GM21390 (cell line): ENCODE measurements at regions not wholly inside any gene's neighbourhood (a gene's known extent, or its start where the extent isn't known, plus 50 kb on each side); places are given as distances from the start of the nearest gene placed in this dataset.

Source experiments
- ATAC-seq: cut with Tn5 transposase; IDR thresholded peaks from one replicate; pipeline ENCODE4 v1.9.1; 2021; ENCODE audit not compliant: unreplicated experiment

DNA sequence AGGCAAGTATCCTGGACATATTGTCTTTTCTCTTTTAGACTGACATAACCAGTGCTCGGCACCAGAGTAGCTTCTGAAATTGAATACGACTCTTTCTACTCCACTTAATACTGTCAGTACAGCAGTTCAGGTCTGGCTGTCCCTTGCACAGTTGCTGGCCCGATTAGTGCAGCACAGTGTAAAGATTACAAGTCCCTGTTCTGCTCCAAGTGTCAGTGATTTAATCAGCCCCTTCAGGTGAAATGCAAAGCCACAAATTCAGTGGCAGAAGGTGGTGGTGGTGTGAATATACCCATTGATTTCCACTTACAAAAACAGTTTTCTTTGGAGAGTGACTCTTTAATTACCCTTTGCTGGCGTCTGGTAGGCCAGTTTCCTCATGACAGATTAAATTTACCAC is 545.4 kb downstream of the ADGRL2 start:
- no peak for ATAC-seq

DNA sequence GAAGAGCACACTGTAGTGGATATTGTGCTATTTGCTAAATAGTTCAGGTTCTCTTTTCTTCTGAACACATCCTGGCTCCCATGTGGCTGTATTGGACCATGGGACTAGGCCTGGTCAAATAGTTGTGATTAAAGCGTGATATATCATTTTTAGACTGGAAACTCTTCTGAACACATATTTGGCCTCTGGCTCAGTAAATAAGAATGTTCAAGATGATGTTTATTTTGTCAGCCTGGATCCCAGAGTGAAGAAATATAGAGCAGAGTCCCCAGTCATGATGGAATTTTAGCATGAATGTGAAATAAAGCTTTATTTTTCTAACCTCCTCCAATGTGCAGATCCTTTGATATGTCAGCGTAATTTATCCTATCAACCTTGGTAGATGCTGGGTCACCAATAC is 542.6 kb downstream of the ADGRL2 start:
- no peak for ATAC-seq

DNA sequence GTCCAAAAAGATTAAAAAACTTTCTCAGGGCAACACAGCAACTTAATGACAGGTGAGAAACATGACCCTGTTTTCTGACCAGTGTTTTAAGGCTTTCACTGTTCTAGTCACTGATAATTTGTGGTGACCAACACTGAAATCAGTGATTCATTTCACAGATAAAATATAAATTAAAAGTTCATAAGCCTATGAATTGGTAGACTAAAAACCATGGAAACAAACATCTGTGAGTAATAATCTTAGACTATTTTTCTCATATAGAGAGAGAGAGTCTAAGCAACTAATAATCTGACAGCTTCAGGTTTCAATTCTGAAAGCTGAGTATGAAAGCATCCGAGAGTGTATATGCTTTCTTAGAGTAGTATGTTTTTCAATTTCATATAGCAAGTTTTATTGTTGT is 536.9 kb downstream of the ADGRL2 start:
- peak; percentile 80 for ATAC-seq

DNA sequence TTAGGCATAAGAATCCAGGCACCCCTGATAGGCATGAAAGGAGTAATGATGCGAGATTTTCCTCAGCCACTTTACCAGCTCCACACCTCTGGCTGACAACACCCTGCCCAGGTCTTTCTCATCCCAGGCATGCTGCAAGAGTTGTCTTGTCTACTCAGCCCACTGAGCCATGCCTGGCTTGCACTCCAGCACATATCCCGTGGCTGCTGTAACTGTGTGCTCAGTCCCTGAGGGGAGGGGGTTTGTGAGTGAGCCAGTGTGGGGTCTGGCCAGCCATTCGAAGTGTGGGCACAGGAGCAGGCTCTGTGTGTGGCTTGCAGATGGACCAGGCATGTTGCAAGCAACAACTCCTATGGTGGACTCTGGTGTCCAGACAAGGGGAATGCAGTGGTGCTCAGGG is 529.6 kb downstream of the ADGRL2 start:
- ATAC-seq, result no peak

DNA sequence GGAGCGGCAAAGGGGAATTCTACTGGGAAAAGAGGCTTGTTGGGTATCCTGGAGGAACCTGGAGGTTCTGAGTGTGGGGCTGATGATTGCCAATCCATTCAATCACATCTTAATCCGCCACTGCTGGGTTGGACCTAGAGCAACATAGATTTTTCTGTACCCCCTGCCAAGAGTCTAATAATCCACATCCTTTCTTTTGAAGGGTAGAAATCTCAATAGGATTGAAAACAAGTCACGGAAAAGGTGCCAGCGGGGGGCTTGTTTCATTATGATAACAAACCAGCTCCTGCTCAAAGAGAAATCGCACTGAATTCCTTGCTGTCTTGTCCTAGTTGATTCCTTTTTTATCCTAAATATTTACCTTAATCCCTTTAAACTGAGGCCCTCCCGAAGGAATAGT is 528.5 kb downstream of the ADGRL2 start:
- ATAC-seq, result no peak

DNA sequence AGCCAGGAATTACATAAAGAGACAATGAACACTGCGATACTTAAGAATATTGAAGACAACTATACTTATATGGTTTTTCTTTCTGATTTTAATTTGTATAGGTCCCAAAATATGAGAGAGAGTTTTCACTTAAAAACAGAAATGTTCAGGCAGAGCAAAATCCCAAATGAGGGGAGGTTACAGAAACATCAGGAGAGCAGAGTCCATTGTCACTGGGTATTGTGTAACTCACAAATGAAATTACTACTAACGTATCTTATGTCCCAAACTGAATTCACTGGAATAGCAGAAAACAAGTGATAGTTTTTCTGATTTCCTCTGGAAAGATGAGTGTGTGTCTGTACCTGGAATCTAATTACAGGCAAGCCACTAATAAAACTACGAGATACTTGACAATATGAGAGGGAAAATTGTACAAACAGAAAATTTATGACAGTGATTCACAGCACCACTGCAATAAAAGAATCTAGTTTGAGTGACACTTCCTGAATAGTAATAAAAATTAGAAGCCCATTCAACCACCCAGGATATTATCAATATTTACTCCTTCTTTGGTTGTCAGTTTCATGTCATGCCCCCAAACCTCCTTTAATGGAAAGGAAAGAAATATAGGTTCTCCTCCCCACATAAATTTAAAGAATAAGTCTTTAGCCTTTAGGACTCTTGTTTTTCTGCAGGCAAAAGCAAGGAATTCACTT is 522.6 kb downstream of the ADGRL2 start:
- no peak for ATAC-seq

DNA sequence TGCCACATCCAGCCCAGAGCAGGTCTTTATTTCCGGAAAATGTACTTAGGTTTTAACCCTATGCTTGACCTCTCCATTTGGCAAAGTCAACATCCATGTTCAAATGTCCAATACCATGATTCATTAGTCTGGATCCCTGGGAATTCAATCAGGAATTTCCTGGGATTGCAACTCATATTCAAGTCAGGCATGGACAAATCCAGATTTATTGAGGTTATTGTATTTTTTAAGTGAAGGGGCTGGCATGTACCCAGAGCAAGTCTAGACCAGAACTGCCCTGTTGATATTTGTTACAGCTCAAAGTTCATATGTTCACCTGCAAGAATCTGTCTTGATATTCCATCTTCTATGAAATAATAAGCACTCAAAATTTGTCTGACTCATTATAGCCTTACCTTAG is 521.1 kb downstream of the ADGRL2 start:
- no peak for ATAC-seq

DNA sequence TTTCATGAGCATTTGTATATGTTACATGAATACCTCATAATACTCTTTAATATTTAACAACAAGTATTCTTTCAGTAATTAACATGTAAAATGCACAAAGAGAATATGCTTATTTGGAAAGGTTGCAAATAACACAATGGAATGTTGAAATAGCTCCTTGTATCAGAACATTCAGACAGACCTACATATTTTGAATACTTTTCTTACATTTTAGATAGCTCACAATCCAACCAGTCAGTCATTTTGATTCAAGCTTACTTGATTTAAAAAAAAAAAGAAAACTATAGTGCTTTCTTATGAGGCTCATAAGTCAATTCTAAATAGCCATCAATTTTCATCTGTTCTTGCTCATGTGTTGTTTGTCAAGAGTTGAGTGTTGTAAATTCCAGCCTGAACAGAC is 518.8 kb downstream of the ADGRL2 start:
- no peak for ATAC-seq

DNA sequence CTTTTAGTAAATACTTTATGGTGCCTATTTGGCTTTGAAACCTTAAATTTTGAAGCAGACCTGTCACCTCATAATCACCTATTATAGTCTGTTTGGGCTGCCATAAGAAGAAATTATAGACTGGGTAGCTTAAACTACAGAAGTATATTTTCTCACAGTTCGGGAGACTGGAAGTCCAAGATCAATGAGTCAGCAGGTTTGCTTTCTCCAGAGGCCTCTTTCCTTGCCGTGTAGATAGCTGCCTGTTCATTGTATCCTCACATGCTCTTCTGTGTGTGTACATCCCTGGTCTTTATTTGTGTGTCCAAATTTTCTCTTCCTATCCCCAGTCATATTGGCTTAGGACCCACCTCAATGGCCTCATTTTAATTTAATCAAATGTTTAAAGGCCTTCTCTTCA is 518.2 kb downstream of the ADGRL2 start:
- ATAC-seq, result no peak

DNA sequence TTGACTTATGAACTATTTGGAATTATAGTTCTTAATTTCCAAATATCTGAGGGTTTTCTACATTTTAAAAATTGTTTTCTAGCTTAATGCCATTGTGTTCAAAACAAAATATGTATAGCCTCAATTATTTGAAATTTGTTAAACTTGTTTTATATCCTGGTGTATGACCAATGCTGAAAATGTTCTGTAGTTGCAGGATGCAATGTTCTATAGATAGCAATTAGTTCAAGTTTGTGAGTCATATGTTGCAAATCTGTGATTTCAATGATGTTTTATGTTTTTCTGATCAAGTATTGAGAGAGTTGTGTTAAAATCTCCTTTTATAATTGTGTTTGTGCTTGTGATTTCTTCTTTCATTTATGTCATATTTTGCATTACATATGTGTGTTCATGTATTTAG is 517.5 kb downstream of the ADGRL2 start:
- ATAC-seq, result no peak

DNA sequence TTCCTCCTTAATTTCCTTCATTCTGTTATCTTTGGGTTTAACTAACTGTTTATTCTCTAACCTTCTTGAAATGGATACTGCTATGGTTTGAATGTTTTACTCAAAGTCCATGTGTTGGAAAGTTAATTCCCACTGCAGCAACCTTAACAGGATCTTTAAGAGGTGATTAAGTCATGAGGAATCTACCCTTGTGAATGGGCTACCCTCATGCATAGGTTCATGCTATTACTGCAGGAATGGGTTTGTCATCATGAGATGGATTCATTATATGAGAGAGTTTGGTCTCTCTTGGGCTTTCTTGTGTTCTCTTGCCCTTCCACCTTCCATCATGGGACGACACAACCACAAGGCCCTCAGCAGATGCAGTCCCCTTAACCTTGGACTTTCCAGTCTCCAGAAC is 516.9 kb downstream of the ADGRL2 start:
- no peak for ATAC-seq

DNA sequence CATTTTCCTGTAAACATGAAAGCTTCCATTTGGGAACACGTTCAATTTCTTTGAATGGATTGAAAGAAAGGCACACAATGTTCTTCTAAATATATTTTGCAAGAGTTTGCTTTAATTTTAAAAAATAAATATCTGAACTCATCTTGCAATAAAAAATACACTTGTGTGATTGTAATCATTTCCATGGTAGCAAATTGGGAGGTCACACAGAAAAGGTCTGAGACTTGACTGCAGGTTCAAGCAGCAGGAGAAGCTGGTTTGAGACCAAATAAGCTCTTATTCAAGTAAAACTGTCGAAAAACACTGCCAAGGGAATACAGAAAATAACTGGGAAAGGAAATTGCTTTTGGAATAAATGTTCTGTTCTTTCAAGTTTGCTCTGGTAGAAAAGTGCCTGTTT is 498.9 kb downstream of the ADGRL2 start:
- no peak for ATAC-seq

DNA sequence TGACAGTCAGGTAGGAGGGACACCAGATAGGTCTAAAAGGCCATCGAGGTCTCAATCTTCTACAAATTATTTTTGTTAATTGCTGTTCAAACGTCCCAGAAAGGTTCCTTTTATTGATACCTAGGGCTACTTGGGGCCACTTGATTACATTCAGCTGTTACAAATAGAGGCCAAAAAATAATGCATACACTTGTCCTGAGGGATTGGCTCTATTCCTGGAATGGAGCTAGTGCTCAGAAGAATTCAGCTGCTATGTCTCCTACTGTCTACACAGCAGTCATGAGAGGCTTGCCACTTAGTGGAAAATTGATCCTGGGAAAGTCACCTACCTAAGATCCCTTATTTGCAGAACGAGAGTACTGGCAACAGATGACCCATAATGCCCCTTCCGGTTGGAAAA is 498.3 kb downstream of the ADGRL2 start:
- no peak for ATAC-seq

DNA sequence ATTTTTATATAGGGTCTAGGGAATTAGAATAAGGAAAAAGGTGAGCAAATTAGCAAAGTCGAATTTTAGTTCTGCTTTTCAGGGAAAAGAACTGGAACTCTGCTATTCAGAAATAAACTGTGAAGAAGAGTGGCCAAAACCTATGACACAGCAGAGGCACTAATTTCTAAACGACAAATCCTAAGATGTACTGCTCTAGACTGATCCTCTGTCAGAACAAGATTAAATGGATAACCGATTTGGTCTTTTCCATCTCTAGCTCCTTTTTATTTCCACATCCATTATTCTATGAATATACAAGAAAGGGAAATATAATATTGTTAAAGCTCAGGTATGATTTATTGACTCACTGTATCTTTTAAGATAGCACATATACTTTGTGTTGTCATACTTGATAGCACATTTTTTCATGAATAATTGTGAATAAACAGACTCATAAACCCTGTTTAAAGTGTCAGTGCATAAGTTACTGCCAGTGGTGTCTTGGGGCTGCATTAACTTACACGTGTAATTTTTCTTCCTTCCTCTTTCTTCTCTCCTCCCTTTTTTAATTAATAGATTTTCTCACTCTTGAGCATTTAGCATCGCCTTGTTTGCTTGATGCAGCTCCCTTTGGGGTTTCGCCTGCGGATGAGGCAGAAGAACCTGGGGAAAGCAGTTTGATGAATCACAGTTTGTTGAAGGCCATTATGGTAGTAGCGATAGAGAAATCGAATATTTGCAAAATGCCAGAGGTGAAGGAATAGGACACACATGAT is 496.6 kb downstream of the ADGRL2 start:
- ATAC-seq, result no peak

DNA sequence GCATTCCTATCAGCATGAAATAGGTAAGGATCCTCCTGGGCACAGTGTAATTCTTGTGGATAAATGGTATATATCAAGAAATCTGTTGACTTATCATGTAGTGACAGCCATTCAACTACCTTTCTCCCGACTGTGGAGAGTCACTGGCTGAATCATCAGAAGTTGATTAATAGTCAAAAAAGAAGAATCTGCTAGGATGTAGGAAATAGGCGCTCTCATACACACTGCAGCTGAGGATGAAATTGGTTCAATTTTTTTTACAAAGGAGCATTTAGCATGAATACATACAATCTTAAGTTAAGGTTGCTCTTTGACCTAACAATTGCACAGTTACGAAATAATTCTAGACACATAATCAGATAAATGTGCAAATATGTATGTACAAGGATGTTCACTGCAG is 486.8 kb downstream of the ADGRL2 start:
- ATAC-seq, result no peak

DNA sequence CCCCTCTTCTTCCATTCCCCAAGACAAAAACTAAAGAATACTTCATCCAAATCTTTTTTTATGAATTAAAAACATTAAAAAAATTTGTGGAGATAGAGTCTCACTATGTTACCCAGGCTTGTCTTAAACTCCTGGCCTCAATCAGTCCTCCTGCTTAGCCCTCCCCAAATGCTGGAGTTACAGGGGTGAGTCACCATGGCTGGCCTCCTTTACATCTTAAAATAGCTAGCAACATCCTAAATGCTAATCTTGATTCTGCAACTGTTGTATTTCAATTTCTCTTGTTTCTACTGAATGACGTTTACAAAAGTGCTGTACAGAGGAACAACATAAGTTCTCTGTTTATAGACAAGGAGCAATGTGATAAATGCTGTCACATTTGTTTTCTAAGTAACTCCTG is 483.5 kb downstream of the ADGRL2 start:
- ATAC-seq, result no peak

DNA sequence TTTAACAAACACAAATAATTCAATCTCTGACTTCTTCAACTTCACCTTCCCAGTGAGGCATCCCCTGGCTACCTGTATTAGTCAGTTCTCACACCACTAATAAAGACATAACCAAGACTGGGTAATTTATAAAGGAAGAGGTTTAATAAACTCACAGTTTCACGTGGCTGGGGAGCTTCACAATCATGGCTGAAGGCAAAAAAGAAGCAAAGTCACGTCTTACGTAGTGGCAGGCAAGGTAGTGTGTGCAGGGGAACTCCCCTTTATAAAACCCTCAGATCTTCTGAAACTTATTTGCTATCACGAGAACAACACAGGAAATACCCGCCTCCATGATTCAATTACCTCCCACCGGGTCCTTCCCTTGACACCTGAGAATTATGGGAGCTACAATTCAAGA is 478.5 kb downstream of the ADGRL2 start:
- no peak for ATAC-seq

DNA sequence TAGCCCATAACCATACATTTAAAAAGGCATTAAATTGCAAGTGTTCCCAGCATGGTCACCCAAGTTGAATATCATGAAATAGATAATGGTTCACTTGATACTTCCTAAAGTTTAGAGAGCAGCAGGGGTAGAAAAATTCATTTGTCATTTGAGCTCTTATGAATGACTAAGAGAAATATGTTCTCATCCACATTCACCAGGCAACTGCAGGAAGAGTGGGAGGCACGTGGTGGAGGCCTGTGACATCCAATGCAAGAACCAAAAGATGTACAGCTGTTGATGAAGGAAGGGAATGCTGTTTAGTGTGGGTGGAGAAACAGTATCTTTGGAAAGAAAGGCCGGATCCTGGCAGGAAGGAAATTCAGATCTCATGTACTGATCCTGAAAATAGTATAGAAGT is 473.1 kb downstream of the ADGRL2 start:
- no peak for ATAC-seq

DNA sequence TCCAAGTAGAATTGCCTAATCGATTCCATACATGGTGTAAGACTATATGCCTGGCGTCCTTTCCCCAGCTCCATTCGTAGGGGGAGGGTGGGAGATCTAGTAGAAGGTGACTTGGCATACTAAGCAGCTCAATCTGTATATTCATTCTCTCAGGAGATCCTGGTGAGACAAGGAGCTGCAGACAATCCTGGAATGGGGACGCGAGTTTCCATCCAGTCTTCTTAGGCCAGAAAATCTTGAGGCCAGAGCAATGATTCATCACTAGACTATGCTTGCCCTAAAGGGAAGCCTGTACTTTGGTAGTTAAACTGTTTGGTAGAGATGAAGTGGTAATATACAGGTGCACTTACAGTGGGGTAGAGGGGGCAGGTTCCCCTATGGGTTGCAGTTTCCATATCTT is 468.7 kb downstream of the ADGRL2 start:
- ATAC-seq, result no peak

DNA sequence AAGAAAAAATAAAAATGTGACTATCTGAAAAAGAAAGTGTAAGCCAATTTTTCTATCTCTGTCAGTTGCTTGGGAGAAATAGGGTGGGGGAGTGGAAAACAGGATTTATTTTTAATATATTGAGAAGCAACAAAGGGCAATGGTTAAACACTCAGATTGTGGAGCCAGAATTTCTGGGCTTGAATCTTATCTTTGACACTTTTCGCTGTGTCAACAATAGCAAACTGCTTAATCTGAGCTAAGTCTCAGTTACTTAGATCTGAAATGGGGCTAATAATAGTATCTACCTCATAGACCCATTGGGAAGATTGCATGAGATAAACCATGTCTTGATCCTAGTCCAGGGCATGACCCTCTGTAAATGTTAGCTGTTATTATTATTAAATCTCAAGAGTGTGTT is 468.1 kb downstream of the ADGRL2 start:
- no peak for ATAC-seq

DNA sequence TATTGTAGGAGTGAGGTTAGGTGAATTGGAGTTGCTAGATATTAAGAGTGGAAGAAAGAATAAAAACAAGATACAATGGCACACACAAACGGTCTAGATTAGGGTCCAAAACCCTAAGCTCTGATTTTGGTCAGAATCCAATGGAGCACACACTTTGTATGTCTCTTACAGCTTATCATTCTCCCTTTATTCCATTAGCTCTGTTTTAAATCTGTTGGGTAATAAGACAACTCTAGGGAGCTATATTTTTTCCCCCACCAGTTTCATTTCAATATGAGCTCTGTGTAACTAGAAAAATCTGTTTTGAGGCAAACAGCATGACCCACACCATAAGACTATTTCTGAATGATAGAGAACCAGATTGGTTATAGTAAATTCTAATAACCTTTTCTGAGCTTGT is 465.6 kb downstream of the ADGRL2 start:
- ATAC-seq, result no peak

DNA sequence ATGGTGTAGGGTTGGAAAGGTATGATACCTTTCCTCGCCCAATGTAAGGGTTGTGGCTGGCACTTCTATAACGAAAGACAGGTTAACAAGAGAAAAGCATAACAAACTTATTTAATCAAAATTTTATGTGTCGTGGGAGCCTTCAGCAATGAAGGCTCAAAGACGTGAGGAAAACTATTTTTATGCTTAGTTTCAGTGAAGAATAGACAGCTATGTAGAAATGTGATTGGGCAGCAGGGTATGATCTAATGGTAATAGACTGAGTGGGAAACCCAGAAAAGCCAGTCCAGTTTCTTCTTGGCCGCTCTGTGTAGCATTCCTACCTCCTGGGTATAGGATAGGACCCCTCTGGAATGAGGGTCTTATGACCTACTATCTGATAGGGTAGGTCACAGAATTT is 464.7 kb downstream of the ADGRL2 start:
- no peak for ATAC-seq

DNA sequence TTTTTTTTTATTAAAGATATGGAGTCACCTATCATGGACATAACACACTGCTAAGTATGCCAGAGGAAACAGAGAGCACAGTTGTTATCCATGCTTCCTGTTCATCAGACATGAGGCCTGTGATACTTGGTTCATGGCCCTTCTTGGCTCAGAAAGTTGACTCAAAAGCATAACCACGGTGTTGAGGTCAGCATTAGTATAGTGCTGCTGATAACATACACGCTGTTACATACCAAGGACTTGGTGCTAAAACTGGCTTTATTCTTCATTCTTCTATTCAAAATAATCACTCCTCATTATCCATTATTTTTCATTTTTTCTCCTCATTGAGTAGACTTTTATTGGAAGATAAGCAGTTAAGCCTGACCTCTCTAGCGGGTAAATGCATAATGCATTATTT is 464.1 kb downstream of the ADGRL2 start:
- no peak for ATAC-seq
